ENCODE measurements at regions not wholly inside any gene's neighbourhood (a gene's known extent, or its start where the extent isn't known, plus 50 kb on each side); places are given as distances from the start of the nearest gene placed in this dataset.

- no peak for DNase-seq
Observed at GRCh38 chr10:85151506-85151905, 823.1 kb downstream of the CCSER2 start.

- DNase-seq = no peak
Observed at GRCh38 chr10:85152496-85152895, 824.1 kb downstream of the CCSER2 start.

- DNase-seq = no peak
Observed at GRCh38 chr10:85152911-85153310, 824.5 kb downstream of the CCSER2 start.

GRCh38 chr10:85157206-85157605, 828.8 kb downstream of the CCSER2 start:
- no peak for DNase-seq

- no peak for DNase-seq
Observed at GRCh38 chr10:85168243-85168642, 839.9 kb downstream of the CCSER2 start.

- no peak for DNase-seq
Observed at GRCh38 chr10:85170026-85170425, 841.6 kb downstream of the CCSER2 start.

- no peak for DNase-seq
Observed at GRCh38 chr10:85175635-85176034, 847.2 kb downstream of the CCSER2 start.

GRCh38 chr10:85177767-85178166, 849.4 kb downstream of the CCSER2 start:
- DNase-seq = peak; percentile 2

- DNase-seq = no peak
Observed at GRCh38 chr10:85187047-85187446, 858.7 kb downstream of the CCSER2 start.

GRCh38 chr10:85188770-85189484, 860.5 kb downstream of the CCSER2 start:
- no peak for DNase-seq

- no peak for DNase-seq
Observed at GRCh38 chr10:85193796-85194195, 865.4 kb downstream of the CCSER2 start.

- no peak for DNase-seq
Observed at GRCh38 chr10:85194706-85195105, 866.3 kb downstream of the CCSER2 start.

- no peak for DNase-seq
Observed at GRCh38 chr10:85195596-85195995, 867.2 kb downstream of the CCSER2 start.

- DNase-seq = no peak
Observed at GRCh38 chr10:85204814-85205213, 876.4 kb downstream of the CCSER2 start.

- peak; percentile 63 for DNase-seq
Observed at GRCh38 chr10:85212526-85212925, 884.1 kb downstream of the CCSER2 start.

- no peak for DNase-seq
Observed at GRCh38 chr10:85213493-85213892, 885.1 kb downstream of the CCSER2 start.

- DNase-seq = no peak
Observed at GRCh38 chr10:85222300-85222699, 893.9 kb downstream of the CCSER2 start.

GRCh38 chr10:85224366-85224940, 896.1 kb downstream of the CCSER2 start:
- peak; percentile 93 for DNase-seq

- peak; percentile 20 for DNase-seq
Observed at GRCh38 chr10:85225311-85225710, 896.9 kb downstream of the CCSER2 start.

- DNase-seq = no peak
Observed at GRCh38 chr10:85226596-85226995, 898.2 kb downstream of the CCSER2 start.

- DNase-seq = no peak
Observed at GRCh38 chr10:85228726-85229125, 900.3 kb downstream of the CCSER2 start.

- no peak for DNase-seq
Observed at GRCh38 chr10:85231534-85232270, 903.3 kb downstream of the CCSER2 start.

- DNase-seq = peak; percentile 74
Observed at GRCh38 chr10:85235258-85235657, 906.9 kb downstream of the CCSER2 start.

- DNase-seq = no peak
Observed at GRCh38 chr10:85238676-85239075, 910.3 kb downstream of the CCSER2 start.

Data from NCI-H2171 treated with DMSO at 0.1 percent for 48 hours (cell line).